ENCODE measurements at regions not wholly inside any gene's neighbourhood (a gene's known extent, or its start where the extent isn't known, plus 50 kb on each side); places are given as distances from the start of the nearest gene placed in this dataset.

- H3K9me3 ChIP-seq = peaks cover 0 to 16% (median 2%) of the 10 kb centered on the region in 8 donors
- no peak for DNase-seq
- no peak overlapping the region for H3K27ac ChIP-seq
- H3K36me3 ChIP-seq = no peaks in the 10 kb centered on the region
- intact Hi-C loops (cut with DNase I; ENCODE audit: low total_unique reads) = no loop called here
- H3K27me3 ChIP-seq (replicated peaks in 1 of 7) = no peaks in the 10 kb centered on the region
- no peak overlapping the region for H3K4me3 ChIP-seq
- 82 to 95% (median 88%) methylated on average over 1 of the region's 1 CpG for WGBS, 5 donors
- no peaks in the 10 kb centered on the region for H3K4me1 ChIP-seq
- TF ChIP-seq CTCF (IDR thresholded peaks at IDR 0.05 in 8 of 11, conservative IDR thresholded peaks at IDR 0.05 in 3 of 11) (no peak), POLR2A (IDR thresholded peaks at IDR 0.05) (no peak), POLR2AphosphoS5 (IDR thresholded peaks at IDR 0.05) (no peak)
Observed at GRCh38 chrX:87846956-87847355, 329.4 kb downstream of the KLHL4 start.

- DNase-seq = no peak
- Histone ChIP-seq H3K27me3 (replicated peaks in 1 of 7) (no peaks in the 10 kb centered on the region), H3K4me3 (no peak overlapping the region), H3K4me1 (no peaks in the 10 kb centered on the region), H3K36me3 (no peaks in the 10 kb centered on the region), H3K9me3 (no peaks in the 10 kb centered on the region), H3K27ac (no peak overlapping the region)
- 2 to 30% (median 15%) methylated on average over 2 of the region's 2 CpGs for WGBS, 5 donors
- intact Hi-C loops (cut with DNase I; ENCODE audit: low total_unique reads) = no loop called here
- no peak for TF ChIP-seq POLR2AphosphoS5 (IDR thresholded peaks at IDR 0.05)
Observed at GRCh38 chrX:87873347-87873941, 355.8 kb downstream of the KLHL4 start.

GRCh38 chrX:87874043-87874442 is 356.4 kb downstream of the KLHL4 start:
- no peak for DNase-seq
- H3K36me3 ChIP-seq = no peaks in the 10 kb centered on the region
- TF ChIP-seq POLR2AphosphoS5 (IDR thresholded peaks at IDR 0.05) (no peak), POLR2A (IDR thresholded peaks at IDR 0.05) (no peak), CTCF (IDR thresholded peaks at IDR 0.05 in 8 of 11, conservative IDR thresholded peaks at IDR 0.05 in 3 of 11) (no peak)
- H3K27ac ChIP-seq = no peak overlapping the region
- intact Hi-C loops (cut with DNase I; ENCODE audit: low total_unique reads) = no loop called here
- H3K4me3 ChIP-seq = no peak overlapping the region
- no peaks in the 10 kb centered on the region for H3K27me3 ChIP-seq (replicated peaks in 1 of 7)
- 10 to 36% (median 12%) methylated on average over 8 of the region's 8 CpGs for WGBS, 5 donors
- H3K4me1 ChIP-seq = no peaks in the 10 kb centered on the region
- H3K9me3 ChIP-seq = no peaks in the 10 kb centered on the region

GRCh38 chrX:87878926-87879325 is 361.3 kb downstream of the KLHL4 start:
- WGBS, 5 donors = 83 to 100% (median 95%) methylated on average over 2 to 10 of the region's 10 CpGs
- intact Hi-C loops (cut with DNase I; ENCODE audit: low total_unique reads) = no loop called here

More at GRCh38 chrX:87878926-87879325, 361.3 kb downstream of the KLHL4 start:
- no peak overlapping the region for H3K27ac ChIP-seq
- H3K9me3 ChIP-seq = no peaks in the 10 kb centered on the region
- H3K4me3 ChIP-seq = no peak overlapping the region
- TF ChIP-seq POLR2A (IDR thresholded peaks at IDR 0.05) (no peak), POLR2AphosphoS5 (IDR thresholded peaks at IDR 0.05) (no peak), CTCF (IDR thresholded peaks at IDR 0.05 in 8 of 11, conservative IDR thresholded peaks at IDR 0.05 in 3 of 11) (no peak)
- H3K4me1 ChIP-seq = no peaks in the 10 kb centered on the region
- H3K36me3 ChIP-seq = no peaks in the 10 kb centered on the region
- H3K27me3 ChIP-seq (replicated peaks in 1 of 7) = no peaks in the 10 kb centered on the region
- peak; percentile 47 for DNase-seq
